HG03520 (cell line): ENCODE measurements at regions not wholly inside any gene's neighbourhood (a gene's known extent, or its start where the extent isn't known, plus 50 kb on each side); places are given as distances from the start of the nearest gene placed in this dataset.
"Not testable (repeated sequence)": the region's sequence is repeated elsewhere in the genome, so short reads cannot be mapped to it uniquely, and the experiment has no call there.

Experiments used
- ATAC-seq: cut with Tn5 transposase; IDR thresholded peaks from one replicate; pipeline ENCODE4 v1.9.1; 2021; ENCODE audit warnings: mild to moderate bottlenecking, moderate library complexity; ENCODE audit not compliant: unreplicated experiment

GRCh38 chr4:23422878-23423277, 467.0 kb downstream of the PPARGC1A start:
- no peak for ATAC-seq

- ATAC-seq = no peak
These were observed 476.2 kb downstream of the PPARGC1A start for GRCh38 chr4:23413631-23414030.

- ATAC-seq = no peak
These were observed 477.1 kb downstream of the PPARGC1A start for GRCh38 chr4:23412701-23413100.

- ATAC-seq = not testable (repeated sequence)
These were observed 480.9 kb downstream of the PPARGC1A start for GRCh38 chr4:23408913-23409312.

- ATAC-seq = no peak
These were observed 488.3 kb downstream of the PPARGC1A start for GRCh38 chr4:23401572-23401971.

- ATAC-seq = no peak
These were observed 496.9 kb downstream of the PPARGC1A start for GRCh38 chr4:23392860-23393458.

GRCh38 chr4:23390246-23390645, 499.6 kb downstream of the PPARGC1A start:
- ATAC-seq = no peak

- ATAC-seq = no peak
These were observed 501.0 kb downstream of the PPARGC1A start for GRCh38 chr4:23388699-23389395.

- no peak for ATAC-seq
These were observed 501.6 kb downstream of the PPARGC1A start for GRCh38 chr4:23388255-23388654.

GRCh38 chr4:23384741-23385140, 505.1 kb downstream of the PPARGC1A start:
- ATAC-seq = no peak

- ATAC-seq = no peak
These were observed 507.0 kb downstream of the PPARGC1A start for GRCh38 chr4:23382879-23383278.

GRCh38 chr4:23374259-23374658, 515.6 kb downstream of the PPARGC1A start:
- ATAC-seq = no peak

- no peak for ATAC-seq
These were observed 516.6 kb downstream of the PPARGC1A start for GRCh38 chr4:23373261-23373660.

GRCh38 chr4:23371533-23371932, 518.3 kb downstream of the PPARGC1A start:
- ATAC-seq = no peak

GRCh38 chr4:23369331-23369730, 520.5 kb downstream of the PPARGC1A start:
- no peak for ATAC-seq

GRCh38 chr4:23368081-23368697, 521.7 kb downstream of the PPARGC1A start:
- no peak for ATAC-seq

- no peak for ATAC-seq
These were observed 523.3 kb downstream of the PPARGC1A start for GRCh38 chr4:23366557-23366906.

GRCh38 chr4:23365871-23366556, 523.8 kb downstream of the PPARGC1A start:
- no peak for ATAC-seq

GRCh38 chr4:23365086-23365485, 524.8 kb downstream of the PPARGC1A start:
- ATAC-seq = no peak

- ATAC-seq = no peak
These were observed 525.7 kb downstream of the PPARGC1A start for GRCh38 chr4:23364167-23364566.

- ATAC-seq = no peak
These were observed 528.4 kb downstream of the PPARGC1A start for GRCh38 chr4:23361453-23361852.

- ATAC-seq = no peak
These were observed 529.1 kb downstream of the PPARGC1A start for GRCh38 chr4:23360718-23361117.
